Sigmoid colon (tissue), 4 donors: ENCODE measurements at regions not wholly inside any gene's neighbourhood (a gene's known extent, or its start where the extent isn't known, plus 50 kb on each side); places are given as distances from the start of the nearest gene placed in this dataset.

Experiments
- EP300 ChIP-seq, 4 donors: sonication (generic); formaldehyde crosslinking; IDR thresholded peaks; one replicate each; pipeline ENCODE4 v1.6.1; 2017; ENCODE audit warnings: antibody characterized with exemption in 4 of 4
- TF ChIP-seq, protein P1 (sequence below), 4 experiments: fragments of 450-650 bp in 3 of 4; fragments of 200-600 bp in 1 of 4; IDR thresholded peaks; one replicate each; pipeline ENCODE4 v1.5.1; 2016 to 2019; ENCODE audit warnings: antibody characterized with exemption in 4 of 4, mild to moderate bottlenecking in 3 of 4, moderate library complexity in 2 of 4

DNA sequence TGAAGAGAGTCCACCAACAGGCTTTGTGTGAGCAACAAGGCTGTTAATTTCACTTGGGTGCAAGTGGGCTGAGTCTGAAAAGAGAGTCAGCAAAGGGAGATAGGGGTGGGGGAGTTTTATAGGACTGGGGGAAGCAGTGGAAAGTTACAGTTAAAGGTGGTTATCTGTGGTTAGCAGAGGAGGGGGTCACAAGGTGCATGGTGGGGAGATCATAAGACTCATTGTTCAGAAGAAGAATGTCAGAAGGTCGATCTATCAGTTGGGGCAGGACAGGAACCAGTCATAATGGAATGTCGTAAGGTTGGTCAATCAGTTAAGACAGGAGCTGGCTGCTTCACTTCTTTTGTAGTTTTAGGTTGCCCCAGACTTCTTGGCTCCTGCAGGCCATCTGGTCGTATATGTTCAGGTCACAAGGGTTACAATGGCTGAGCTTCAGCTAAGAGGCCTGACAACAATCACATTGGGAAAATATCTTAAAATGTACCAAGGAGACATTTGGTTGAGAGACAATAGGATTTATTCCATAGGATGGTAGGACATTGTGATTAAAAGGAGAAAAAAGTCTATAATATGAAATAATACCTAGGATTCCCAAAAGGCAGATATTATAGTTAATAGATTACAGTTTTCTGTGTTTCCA is 356.4 kb downstream of the ANKRD7 start:
- TF ChIP-seq, protein P1, sequence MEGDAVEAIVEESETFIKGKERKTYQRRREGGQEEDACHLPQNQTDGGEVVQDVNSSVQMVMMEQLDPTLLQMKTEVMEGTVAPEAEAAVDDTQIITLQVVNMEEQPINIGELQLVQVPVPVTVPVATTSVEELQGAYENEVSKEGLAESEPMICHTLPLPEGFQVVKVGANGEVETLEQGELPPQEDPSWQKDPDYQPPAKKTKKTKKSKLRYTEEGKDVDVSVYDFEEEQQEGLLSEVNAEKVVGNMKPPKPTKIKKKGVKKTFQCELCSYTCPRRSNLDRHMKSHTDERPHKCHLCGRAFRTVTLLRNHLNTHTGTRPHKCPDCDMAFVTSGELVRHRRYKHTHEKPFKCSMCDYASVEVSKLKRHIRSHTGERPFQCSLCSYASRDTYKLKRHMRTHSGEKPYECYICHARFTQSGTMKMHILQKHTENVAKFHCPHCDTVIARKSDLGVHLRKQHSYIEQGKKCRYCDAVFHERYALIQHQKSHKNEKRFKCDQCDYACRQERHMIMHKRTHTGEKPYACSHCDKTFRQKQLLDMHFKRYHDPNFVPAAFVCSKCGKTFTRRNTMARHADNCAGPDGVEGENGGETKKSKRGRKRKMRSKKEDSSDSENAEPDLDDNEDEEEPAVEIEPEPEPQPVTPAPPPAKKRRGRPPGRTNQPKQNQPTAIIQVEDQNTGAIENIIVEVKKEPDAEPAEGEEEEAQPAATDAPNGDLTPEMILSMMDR (IDR thresholded peaks at IDR 0.05) = no peak
- no peak for TF ChIP-seq EP300 (IDR thresholded peaks at IDR 0.05)
